ENCODE measurements at regions not wholly inside any gene's neighbourhood (a gene's known extent, or its start where the extent isn't known, plus 50 kb on each side); places are given as distances from the start of the nearest gene placed in this dataset.

DNA sequence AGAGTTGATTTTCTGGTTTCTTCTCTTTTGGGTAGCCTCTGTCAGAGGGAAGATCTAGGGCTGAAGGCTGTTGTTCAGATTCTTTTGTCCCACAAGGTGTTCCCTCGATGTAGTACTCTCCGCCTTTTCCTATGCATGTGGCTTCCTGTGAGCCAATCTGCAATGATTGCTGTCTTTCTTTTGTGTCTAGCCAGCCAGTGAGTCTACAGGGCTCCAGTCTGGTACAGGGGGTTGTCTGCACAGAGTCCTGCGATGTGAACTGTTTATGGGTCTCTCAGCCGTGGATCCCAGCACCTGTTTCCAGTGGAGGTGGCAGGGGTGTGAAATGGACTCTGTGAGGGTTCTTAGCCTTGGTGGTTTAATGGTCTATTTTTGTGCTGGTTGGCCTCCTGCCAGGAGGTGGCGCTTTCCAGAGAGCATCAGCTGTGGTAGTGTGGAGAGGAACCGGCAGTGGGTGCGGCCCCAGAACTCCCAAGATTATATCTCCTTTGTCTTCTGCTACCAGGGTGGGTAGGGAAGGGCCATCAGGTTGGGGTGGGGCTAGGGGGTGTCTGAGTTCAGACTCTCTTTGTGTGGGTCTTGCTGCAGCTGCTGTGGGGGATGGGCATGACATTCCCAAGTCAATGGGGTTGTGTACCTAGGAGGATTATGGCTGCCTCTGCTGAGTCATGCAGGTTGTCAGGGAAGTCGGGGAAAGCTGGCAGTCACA, 81.3 kb upstream of the C21orf91 start:
- peaks cover 0 to 14% (median 7%) of the 10 kb centered on the region in 4 donors for H3K4me1 Mint-ChIP-seq
- DNase-seq: no peak
- no peaks in the 10 kb centered on the region for H3K36me3 ChIP-seq (ENCODE audit: control insufficient read depth, insufficient read depth, low read length)
- H3K4me3 ChIP-seq (ENCODE audit: low read depth, low read length): no peak overlapping the region
- no peak overlapping the region for H3K27ac ChIP-seq (ENCODE audit: insufficient read depth, low read length, poor library complexity, severe bottlenecking)
- no peaks in the 10 kb centered on the region for H3K9me3 ChIP-seq (ENCODE audit: control insufficient read depth in 2 of 2, low read length in 2 of 2)
- peaks cover 1% of the 10 kb centered on the region for H3K27me3 ChIP-seq (ENCODE audit: control insufficient read depth, insufficient read depth, low read length)
- peaks cover 0 to 15% (median 4%) of the 10 kb centered on the region in 7 donors for H3K9me3 Mint-ChIP-seq
- no peak overlapping the region for H3K27ac Mint-ChIP-seq
- H3K4me1 ChIP-seq (ENCODE audit: control insufficient read depth, insufficient read depth, low read length, poor library complexity, severe bottlenecking): peaks cover 4% of the 10 kb centered on the region
- H3K4me3 Mint-ChIP-seq: no peak overlapping the region
- H3K36me3 Mint-ChIP-seq: peaks cover 9% of the 10 kb centered on the region
- peaks cover 5% of the 10 kb centered on the region for H3K27me3 Mint-ChIP-seq
- ATAC-seq (ENCODE audit: low read depth in 2 of 2): no peak

DNA sequence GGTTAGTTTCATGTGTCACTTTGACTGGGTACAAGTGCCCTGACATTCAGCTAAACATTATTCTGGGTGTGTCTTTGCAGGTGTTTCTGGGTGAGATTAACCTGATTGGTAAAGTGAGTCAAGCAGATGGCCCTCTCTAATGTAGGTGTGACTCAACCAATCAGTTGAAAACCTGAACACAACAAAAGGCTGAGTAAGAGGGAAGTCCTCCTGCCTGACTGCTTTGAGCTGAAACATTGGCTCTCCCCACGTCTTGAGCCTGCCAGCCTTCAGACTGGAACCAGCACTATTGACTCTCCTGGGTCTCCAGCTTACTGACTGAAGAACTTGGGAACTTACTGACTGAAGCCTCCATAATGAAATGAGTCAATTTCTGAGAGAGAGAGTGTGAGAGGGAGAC, 70.0 kb upstream of the C21orf91 start:
- no peaks in the 10 kb centered on the region for H3K36me3 Mint-ChIP-seq
- Histone ChIP-seq H3K4me3 (ENCODE audit: low read depth, low read length) (no peak overlapping the region), H3K27ac (ENCODE audit: insufficient read depth, low read length, poor library complexity, severe bottlenecking) (no peak overlapping the region), H3K36me3 (ENCODE audit: control insufficient read depth, insufficient read depth, low read length) (no peaks in the 10 kb centered on the region), H3K4me1 (ENCODE audit: control insufficient read depth, insufficient read depth, low read length, poor library complexity, severe bottlenecking) (no peaks in the 10 kb centered on the region), H3K9me3 (ENCODE audit: control insufficient read depth in 2 of 2, low read length in 2 of 2) (no peaks in the 10 kb centered on the region), H3K27me3 (ENCODE audit: control insufficient read depth, insufficient read depth, low read length) (peaks cover 1% of the 10 kb centered on the region)
- peaks cover 18% of the 10 kb centered on the region for H3K27me3 Mint-ChIP-seq
- H3K4me3 Mint-ChIP-seq: no peak overlapping the region
- peaks cover 0 to 5% (median 0%) of the 10 kb centered on the region in 7 donors for H3K9me3 Mint-ChIP-seq
- H3K27ac Mint-ChIP-seq: no peak overlapping the region
- no peak for ATAC-seq (ENCODE audit: low read depth in 2 of 2)
- no peaks in the 10 kb centered on the region for H3K4me1 Mint-ChIP-seq
- no peak for DNase-seq

DNA sequence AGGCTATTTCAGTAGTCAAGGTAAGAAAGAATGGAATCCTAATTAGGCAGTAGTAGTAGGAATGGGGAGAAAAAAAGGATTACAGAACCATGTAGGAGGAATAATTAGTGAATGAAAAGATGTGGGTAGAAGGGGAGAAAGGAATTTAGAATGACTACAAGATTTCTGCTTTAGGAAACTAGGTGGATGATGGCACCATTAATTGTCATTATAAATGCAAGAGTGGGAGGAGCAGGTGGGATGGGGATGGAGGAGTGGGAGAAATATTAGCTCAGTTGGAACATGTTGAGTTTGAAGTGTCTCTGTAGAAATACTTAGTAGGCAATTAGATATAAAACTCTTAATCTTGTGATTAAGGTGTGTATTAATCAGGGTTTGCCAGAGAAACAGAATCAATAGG, 50.0 kb upstream of the C21orf91 start:
- Mint-ChIP-seq H3K4me1 (peaks cover 0 to 2% (median 0%) of the 10 kb centered on the region in 4 donors), H3K27ac (no peak overlapping the region), H3K27me3 (peaks cover 4% of the 10 kb centered on the region), H3K36me3 (no peaks in the 10 kb centered on the region), H3K9me3 (peaks cover 0 to 6% (median 2%) of the 10 kb centered on the region in 7 donors), H3K4me3 (no peak overlapping the region)
- ATAC-seq (ENCODE audit: low read depth in 2 of 2) (no peak), DNase-seq (no peak)
- Histone ChIP-seq H3K4me1 (ENCODE audit: control insufficient read depth, insufficient read depth, low read length, poor library complexity, severe bottlenecking) (no peaks in the 10 kb centered on the region), H3K9me3 (ENCODE audit: control insufficient read depth in 2 of 2, low read length in 2 of 2) (no peaks in the 10 kb centered on the region), H3K36me3 (ENCODE audit: control insufficient read depth, insufficient read depth, low read length) (no peaks in the 10 kb centered on the region), H3K27ac (ENCODE audit: insufficient read depth, low read length, poor library complexity, severe bottlenecking) (no peak overlapping the region), H3K27me3 (ENCODE audit: control insufficient read depth, insufficient read depth, low read length) (no peaks in the 10 kb centered on the region), H3K4me3 (ENCODE audit: low read depth, low read length) (no peak overlapping the region)

Data from CD4-positive, CD25-positive, alpha-beta regulatory T cell (primary cell).